HCT116 (cell line): ENCODE measurements at regions not wholly inside any gene's neighbourhood (a gene's known extent, or its start where the extent isn't known, plus 50 kb on each side); places are given as distances from the start of the nearest gene placed in this dataset.

Experiments
- ATAC-seq: fragments of 200-7000 bp; cut with Tn5 transposase; 2 replicates; pipeline ENCODE4 v1.9.1; 2020; ENCODE audit warnings: mild to moderate bottlenecking, moderate library complexity
- BruUV-seq: library from RNA; stranded (reverse); fragments of 400-500 nt; replicated peaks from 2 replicates; lab custom pipeline; 2021; lab: Mats Ljungman, UMichigan
- CTCF ChIA-PET: fragments of 300-600 bp; sonication (Branson Sonifier 250); formaldehyde crosslinking; loops from one replicate; lab custom pipeline; 2021; ENCODE audit warnings: antibody characterized with exemption; lab: Charles Lee
- POLR2A ChIA-PET: fragments of 300-600, 350-600 bp; sonication (Branson Sonifier 250); formaldehyde crosslinking; loops from one replicate; lab custom pipeline; 2021; ENCODE audit warnings: antibody characterized with exemption; lab: Charles Lee
- RAD21 ChIA-PET, 2 experiments: fragments of 300-600 bp; sonication (Branson Sonifier 250); formaldehyde crosslinking; loops; one replicate each; lab custom pipeline; 2023; ENCODE audit warnings: low total read pairs in 2 of 2; ENCODE audit not compliant: uncharacterized antibody in 2 of 2, unreplicated experiment in 2 of 2, low non-redundant PET in 1 of 2; lab: Charles Lee
- DNase-seq: peaks from one replicate; pipeline ENCODE4 v3.0.0-alpha.2; 2010; ENCODE audit warnings: low read depth, low spot score
- H2AFZ ChIP-seq: fragments of 200-600 bp; shearing (Covaris generic), sonication (generic); 2 replicates; pipeline ENCODE4 v1.6.1; 2017; ENCODE audit warnings: low read depth, mixed run types, mixed read lengths, antibody characterized with exemption, low read length; ENCODE audit not compliant: poor library complexity, severe bottlenecking
- H3K27ac ChIP-seq: 2 replicates; pipeline ENCODE4 v1.5.1; 2012; ENCODE audit warnings: low read depth, low read length
- H3K27me3 ChIP-seq: fragments of 200-600 bp; sonication (generic); 2 replicates; pipeline ENCODE4 v1.6.1; 2016; ENCODE audit warnings: mixed run types, low read length, mixed read lengths; ENCODE audit not compliant: insufficient read depth
- H3K36me3 ChIP-seq, 2 experiments: fragments of 200-500 bp in 1 of 2; fragments of 200-600 bp in 1 of 2; sonication (Bioruptor generic) in 1 of 2; sonication (generic) in 1 of 2; 2 replicates each; pipeline versions ENCODE4 v1.5.1 to v1.6.1; 2014 to 2016; ENCODE audit warnings: low read length in 2 of 2, inconsistent platforms in 1 of 2, mixed read lengths in 1 of 2, mixed run types in 1 of 2; ENCODE audit not compliant: insufficient read depth in 2 of 2, control insufficient read depth in 1 of 2
- H3K4me1 ChIP-seq, 2 experiments: fragments of 200-600 bp in 1 of 2; sonication (generic) in 1 of 2; 2 replicates each; pipeline versions ENCODE4 v1.5.1 to v1.6.1; 2012 to 2017; ENCODE audit warnings: low read length in 2 of 2, inconsistent platforms in 1 of 2, mild to moderate bottlenecking in 1 of 2, mixed read lengths in 1 of 2, mixed run types in 1 of 2, moderate library complexity in 1 of 2; ENCODE audit not compliant: insufficient read depth in 2 of 2, control insufficient read depth in 1 of 2
- H3K4me2 ChIP-seq: fragments of 200-600 bp; sonication (generic); 2 replicates; pipeline ENCODE4 v1.6.1; 2017; ENCODE audit warnings: mixed run types, low read length, mixed read lengths
- H3K4me3 ChIP-seq, 2 experiments: fragments of 200-600 bp in 1 of 2; sonication (generic) in 1 of 2; replicated peaks in 1 of 2; 2 replicates each; pipeline ENCODE4 v1.5.1; 2011 to 2016; ENCODE audit warnings: low read length in 2 of 2, control low read depth in 1 of 2, low read depth in 1 of 2, mild to moderate bottlenecking in 1 of 2, mixed read lengths in 1 of 2, mixed run types in 1 of 2
- H3K79me2 ChIP-seq: fragments of 200-600 bp; sonication (generic); 2 replicates; pipeline ENCODE4 v1.6.1; 2017; ENCODE audit warnings: mild to moderate bottlenecking, mixed run types, low read length, moderate library complexity, mixed read lengths; ENCODE audit not compliant: insufficient read depth
- H3K9ac ChIP-seq: fragments of 200-600 bp; sonication (generic); 2 replicates; pipeline ENCODE4 v1.6.1; 2016; ENCODE audit warnings: low read length, mixed read lengths
- H3K9me2 ChIP-seq: fragments of 200-600 bp; sonication (generic), shearing (Covaris generic); 2 replicates; pipeline ENCODE4 v1.6.1; 2017; ENCODE audit warnings: mixed run types, mild to moderate bottlenecking, moderate library complexity; ENCODE audit not compliant: insufficient read depth
- H3K9me3 ChIP-seq, 2 experiments: fragments of 200-500 bp in 1 of 2; fragments of 200-600 bp in 1 of 2; sonication (Bioruptor generic) in 1 of 2; sonication (generic) in 1 of 2; 2 replicates each; pipeline ENCODE4 v1.6.1; 2014 to 2017; ENCODE audit warnings: low read length in 2 of 2, mixed read lengths in 2 of 2, inconsistent platforms in 1 of 2, low read depth in 1 of 2, mild to moderate bottlenecking in 1 of 2, mixed run types in 1 of 2, moderate library complexity in 1 of 2; ENCODE audit not compliant: control insufficient read depth in 1 of 2, insufficient read depth in 1 of 2
- H4K20me1 ChIP-seq: fragments of 200-600 bp; sonication (generic), shearing (Covaris generic); 2 replicates; pipeline ENCODE4 v1.6.1; 2017; ENCODE audit warnings: mixed run types, mild to moderate bottlenecking, moderate library complexity; ENCODE audit not compliant: insufficient read depth
- CBX3 ChIP-seq: IDR thresholded peaks from 2 replicates; pipeline ENCODE4 v1.6.1; 2012; ENCODE audit warnings: low read depth
- CEBPB ChIP-seq: IDR thresholded peaks from 2 replicates; pipeline ENCODE4 v1.6.1; 2012; ENCODE audit warnings: low read depth
- EGR1 ChIP-seq: IDR thresholded peaks from 2 replicates; pipeline ENCODE4 v1.6.1; 2012; ENCODE audit warnings: low read depth
- EZH2 ChIP-seq: fragments of 200-600 bp; sonication (generic); IDR thresholded peaks from 2 replicates; pipeline ENCODE4 v1.6.1; 2017; ENCODE audit warnings: antibody characterized with exemption, mixed run types
- EZH2phosphoT487 ChIP-seq: fragments of 200-600 bp; IDR thresholded peaks from 2 replicates; pipeline ENCODE4 v1.6.1; 2018; ENCODE audit warnings: antibody characterized with exemption, borderline replicate concordance
- FOSL1 ChIP-seq: IDR thresholded peaks from 2 replicates; pipeline ENCODE4 v1.6.1; 2012; ENCODE audit warnings: low read depth
- JUND ChIP-seq: IDR thresholded peaks from 2 replicates; pipeline ENCODE4 v1.6.1; 2012
- MAX ChIP-seq: IDR thresholded peaks from 2 replicates; pipeline ENCODE4 v1.6.1; 2012
- POLR2A ChIP-seq: IDR thresholded peaks from 2 replicates; pipeline ENCODE4 v1.7.0; 2011; ENCODE audit warnings: borderline replicate concordance; ENCODE audit not compliant: insufficient read depth, insufficient read length; ENCODE audit errors: extremely low read depth
- POLR2AphosphoS5 ChIP-seq: IDR thresholded peaks from 2 replicates; pipeline ENCODE4 v1.6.1; 2011; ENCODE audit warnings: mild to moderate bottlenecking, low read depth, low read length, moderate library complexity
- REST ChIP-seq: IDR thresholded peaks from 2 replicates; pipeline ENCODE4 v1.6.1; 2012; ENCODE audit warnings: low read depth
- SIN3A ChIP-seq: IDR thresholded peaks from 2 replicates; pipeline ENCODE4 v1.6.1; 2012; ENCODE audit warnings: low read depth
- SP1 ChIP-seq: IDR thresholded peaks from 2 replicates; pipeline ENCODE4 v1.6.1; 2012; ENCODE audit warnings: low read depth
- YY1 ChIP-seq: IDR thresholded peaks from 2 replicates; pipeline ENCODE4 v1.6.1; 2011; ENCODE audit warnings: low read length, low read depth, moderate library complexity, mild to moderate bottlenecking; ENCODE audit not compliant: insufficient replicate concordance; ENCODE audit errors: extremely low read depth
- ZFX ChIP-seq: fragments of 450-650 bp; IDR thresholded peaks from 2 replicates; pipeline ENCODE4 v1.6.1; 2017
- intact Hi-C: fragments of 100-400 bp; cut with micrococcal nuclease; formaldehyde crosslinking; loops from 2 replicates; pipeline ENCODE4 v1.10.0; 2022
- TF ChIP-seq, protein P1 (sequence below): IDR thresholded peaks from 2 replicates; pipeline ENCODE4 v1.6.1; 2011; ENCODE audit warnings: mild to moderate bottlenecking, low read length, moderate library complexity; ENCODE audit not compliant: insufficient replicate concordance; ENCODE audit errors: extremely low read depth
- TF ChIP-seq, protein P2 (sequence below): IDR thresholded peaks from 2 replicates; pipeline ENCODE4 v1.6.1; 2012

DNA sequence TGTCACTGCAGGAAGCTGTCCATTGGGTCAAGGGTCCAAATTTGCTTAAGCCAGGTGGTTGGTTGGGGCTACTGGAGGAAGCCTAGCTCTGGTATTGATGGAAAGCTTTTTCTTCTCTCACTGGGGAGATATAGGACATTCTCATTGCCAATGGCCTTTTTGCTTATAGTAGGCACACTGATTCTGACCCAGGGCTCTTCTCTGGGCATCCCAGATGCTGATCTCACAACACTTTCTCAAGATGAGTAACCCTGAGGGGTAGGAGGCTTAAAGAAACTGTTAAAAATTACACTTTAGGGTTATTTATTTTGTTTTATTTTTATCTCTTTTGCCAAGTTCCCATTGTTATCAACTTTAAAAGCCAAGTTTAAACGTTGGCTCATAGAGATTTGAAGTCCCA lies 337.8 kb downstream of the LRRC3B start:
- TF ChIP-seq YY1 = no peak
- TF ChIP-seq ZFX = no peak
- TF ChIP-seq POLR2A = no peak
- TF ChIP-seq FOSL1 = no peak
- TF ChIP-seq CBX3 = no peak
- no peak for TF ChIP-seq EZH2
- no peak for TF ChIP-seq MAX
- no peak for TF ChIP-seq EGR1
- no peak for TF ChIP-seq EZH2phosphoT487
- no peak for TF ChIP-seq SIN3A
- no peak for TF ChIP-seq JUND
- no peak for TF ChIP-seq POLR2AphosphoS5
- no peak for TF ChIP-seq SP1
- no peak for TF ChIP-seq CEBPB
- TF ChIP-seq, protein P1, sequence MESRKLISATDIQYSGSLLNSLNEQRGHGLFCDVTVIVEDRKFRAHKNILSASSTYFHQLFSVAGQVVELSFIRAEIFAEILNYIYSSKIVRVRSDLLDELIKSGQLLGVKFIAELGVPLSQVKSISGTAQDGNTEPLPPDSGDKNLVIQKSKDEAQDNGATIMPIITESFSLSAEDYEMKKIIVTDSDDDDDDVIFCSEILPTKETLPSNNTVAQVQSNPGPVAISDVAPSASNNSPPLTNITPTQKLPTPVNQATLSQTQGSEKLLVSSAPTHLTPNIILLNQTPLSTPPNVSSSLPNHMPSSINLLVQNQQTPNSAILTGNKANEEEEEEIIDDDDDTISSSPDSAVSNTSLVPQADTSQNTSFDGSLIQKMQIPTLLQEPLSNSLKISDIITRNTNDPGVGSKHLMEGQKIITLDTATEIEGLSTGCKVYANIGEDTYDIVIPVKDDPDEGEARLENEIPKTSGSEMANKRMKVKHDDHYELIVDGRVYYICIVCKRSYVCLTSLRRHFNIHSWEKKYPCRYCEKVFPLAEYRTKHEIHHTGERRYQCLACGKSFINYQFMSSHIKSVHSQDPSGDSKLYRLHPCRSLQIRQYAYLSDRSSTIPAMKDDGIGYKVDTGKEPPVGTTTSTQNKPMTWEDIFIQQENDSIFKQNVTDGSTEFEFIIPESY = no peak
- no peak for TF ChIP-seq REST
- TF ChIP-seq, protein P2, sequence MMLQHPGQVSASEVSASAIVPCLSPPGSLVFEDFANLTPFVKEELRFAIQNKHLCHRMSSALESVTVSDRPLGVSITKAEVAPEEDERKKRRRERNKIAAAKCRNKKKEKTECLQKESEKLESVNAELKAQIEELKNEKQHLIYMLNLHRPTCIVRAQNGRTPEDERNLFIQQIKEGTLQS = no peak
- Histone ChIP-seq H3K9me3 (no peaks in the 10 kb centered on the region), H3K36me3 (no peaks in the 10 kb centered on the region), H3K79me2 (no peaks in the 10 kb centered on the region), H2AFZ (no peak overlapping the region), H3K9me2 (no peaks in the 10 kb centered on the region), H3K4me2 (no peak overlapping the region), H3K27me3 (no peaks in the 10 kb centered on the region), H3K9ac (no peak overlapping the region), H3K4me3 (no peak overlapping the region), H4K20me1 (no peaks in the 10 kb centered on the region), H3K27ac (no peak overlapping the region), H3K4me1 (no peaks in the 10 kb centered on the region)
- ChIA-PET RAD21 (no interaction called here), CTCF (no interaction called here), POLR2A (no interaction called here)
- BruUV-seq = no TSS peak
- ATAC-seq (no peak), DNase-seq (no peak)
- intact Hi-C loops = no loop called here
